Upper lobe of left lung (tissue), 6 donors: ENCODE measurements at regions not wholly inside any gene's neighbourhood (a gene's known extent, or its start where the extent isn't known, plus 50 kb on each side); places are given as distances from the start of the nearest gene placed in this dataset.
"Not testable (repeated sequence)": the region's sequence is repeated elsewhere in the genome, so short reads cannot be mapped to it uniquely, and the experiment has no call there.

ENCODE experiments used
- ATAC-seq, 2 donors: fragments of 200-7000 bp; cut with Tn5 transposase; one replicate each; pipeline ENCODE4 v1.9.1; 2022; ENCODE audit warnings: mild to moderate bottlenecking in 2 of 2, moderate library complexity in 2 of 2; ENCODE audit not compliant: low FRiP score in 2 of 2
- DNase-seq, 2 donors: peaks; one replicate each; pipeline ENCODE4 v3.0.0-alpha.2; 2019 to 2020
- H3K27ac ChIP-seq, 4 donors: fragments of 200-600 bp; sonication (generic); one replicate each; pipeline ENCODE4 v1.5.1; 2016 to 2019
- H3K27me3 ChIP-seq, 4 donors: fragments of 200-600 bp; sonication (generic); one replicate each; pipeline ENCODE4 v1.5.1; 2017 to 2019
- H3K36me3 ChIP-seq, 4 donors: fragments of 200-600 bp; sonication (generic); one replicate each; pipeline ENCODE4 v1.5.1; 2016 to 2019
- H3K4me1 ChIP-seq, 4 donors: fragments of 200-600 bp; sonication (generic); one replicate each; pipeline ENCODE4 v1.5.1; 2018 to 2019
- H3K4me3 ChIP-seq, 4 donors: fragments of 200-600 bp; sonication (generic); one replicate each; pipeline ENCODE4 v1.5.1; 2017 to 2019; ENCODE audit warnings: mild to moderate bottlenecking in 2 of 4, moderate library complexity in 1 of 4
- H3K9me3 ChIP-seq, 4 donors: fragments of 200-600 bp; sonication (generic); one replicate each; pipeline ENCODE4 v1.5.1; 2018 to 2019
- CTCF ChIP-seq, 6 experiments: fragments of 450-650 bp in 4 of 6; fragments of 200-600 bp in 2 of 6; sonication (generic) in 2 of 6; IDR thresholded peaks; one replicate each; pipeline ENCODE4 v1.5.1; 2016 to 2019; ENCODE audit warnings: antibody characterized with exemption in 6 of 6
- EP300 ChIP-seq, 4 donors: sonication (generic); formaldehyde crosslinking; IDR thresholded peaks; one replicate each; pipeline ENCODE4 v1.5.1; 2017; ENCODE audit warnings: antibody characterized with exemption in 4 of 4, control low read depth in 2 of 4
- POLR2A ChIP-seq, 4 donors: fragments of 450-650 bp; IDR thresholded peaks; one replicate each; pipeline ENCODE4 v1.5.1; 2016 to 2017; ENCODE audit warnings: antibody characterized with exemption in 4 of 4, mild to moderate bottlenecking in 2 of 4
- POLR2AphosphoS5 ChIP-seq, 2 donors: sonication (generic); formaldehyde crosslinking; IDR thresholded peaks; one replicate each; pipeline ENCODE4 v1.5.1; 2017; ENCODE audit warnings: antibody characterized with exemption in 2 of 2
- WGBS, 2 donors: methylation state at CpG; one replicate each; pipeline ENCODE4 v1.1.5; 2017 to 2018; 5-methylcytosine and 5-hydroxymethylcytosine counted together
- donor health status: DM: no; HTN: no; CAD: no; lungs with moderate emphysema.
- donor health status: DM: no; HTN: yes; CAD: no; lungs with severe emphysema.

- Histone ChIP-seq H3K4me1 (no peaks in the 10 kb centered on the region), H3K9me3 (no peaks in the 10 kb centered on the region), H3K4me3 (no peak overlapping the region), H3K36me3 (no peaks in the 10 kb centered on the region), H3K27me3 (no peaks in the 10 kb centered on the region), H3K27ac (no peak overlapping the region)
- no peak for DNase-seq
- WGBS, 2 donors, result 81 to 86% methylated on average over 3 of the region's 3 CpGs
- TF ChIP-seq EP300 (IDR thresholded peaks at IDR 0.05), result no peak
- TF ChIP-seq POLR2AphosphoS5 (IDR thresholded peaks at IDR 0.05), result no peak
- TF ChIP-seq POLR2A (IDR thresholded peaks at IDR 0.05), result no peak
- no peak for TF ChIP-seq CTCF (IDR thresholded peaks at IDR 0.05)
- no peak for ATAC-seq
Observed at GRCh38 chr11:106311531-106312230, 234.2 kb downstream of the AASDHPPT start.

GRCh38 chr11:106317208-106317773 lies 239.8 kb downstream of the AASDHPPT start:
- not testable (repeated sequence) for H3K27me3 ChIP-seq, H3K9me3 ChIP-seq, H3K4me1 ChIP-seq, H3K27ac ChIP-seq, H3K4me3 ChIP-seq, H3K36me3 ChIP-seq, ATAC-seq
- DNase-seq, result peak in 1 of 2 donors; percentile 67
- WGBS, 2 donors, result 86 to 95% methylated on average over 2 to 15 of the region's 36 CpGs

- no peak for TF ChIP-seq CTCF (IDR thresholded peaks at IDR 0.05)
- no peak for TF ChIP-seq POLR2AphosphoS5 (IDR thresholded peaks at IDR 0.05)
- no peak for TF ChIP-seq EP300 (IDR thresholded peaks at IDR 0.05)
- H3K4me1 ChIP-seq, result no peaks in the 10 kb centered on the region
- no peaks in the 10 kb centered on the region for H3K27me3 ChIP-seq
- no peak overlapping the region for H3K4me3 ChIP-seq
- no peak for DNase-seq
- no peaks in the 10 kb centered on the region for H3K9me3 ChIP-seq
- H3K36me3 ChIP-seq, result no peaks in the 10 kb centered on the region
- H3K27ac ChIP-seq, result no peak overlapping the region
- 78 to 88% methylated on average over 1 of the region's 1 CpG for WGBS, 2 donors
- ATAC-seq, result peak in 1 of 2 donors; percentile 22
Observed at GRCh38 chr11:106321601-106322000, 244.1 kb downstream of the AASDHPPT start.

GRCh38 chr11:106322106-106322505 lies 244.6 kb downstream of the AASDHPPT start:
- ATAC-seq, result no peak
- Histone ChIP-seq H3K4me1 (no peaks in the 10 kb centered on the region), H3K36me3 (no peaks in the 10 kb centered on the region), H3K27ac (no peak overlapping the region), H3K9me3 (no peaks in the 10 kb centered on the region), H3K27me3 (no peaks in the 10 kb centered on the region), H3K4me3 (no peak overlapping the region)
- 65 to 87% methylated on average over 2 of the region's 2 CpGs for WGBS, 2 donors
- no peak for DNase-seq
- TF ChIP-seq CTCF (IDR thresholded peaks at IDR 0.05) (no peak), EP300 (IDR thresholded peaks at IDR 0.05) (no peak), POLR2AphosphoS5 (IDR thresholded peaks at IDR 0.05) (no peak), POLR2A (IDR thresholded peaks at IDR 0.05) (no peak)

- 54 to 80% methylated on average over 3 of the region's 3 CpGs for WGBS, 2 donors
- Histone ChIP-seq H3K27me3 (no peaks in the 10 kb centered on the region), H3K4me3 (no peak overlapping the region), H3K4me1 (no peaks in the 10 kb centered on the region), H3K36me3 (no peaks in the 10 kb centered on the region), H3K9me3 (no peaks in the 10 kb centered on the region), H3K27ac (no peak overlapping the region)
- DNase-seq, result no peak
- no peak for ATAC-seq
- TF ChIP-seq POLR2AphosphoS5 (IDR thresholded peaks at IDR 0.05) (no peak), POLR2A (IDR thresholded peaks at IDR 0.05) (no peak), CTCF (IDR thresholded peaks at IDR 0.05) (no peak), EP300 (IDR thresholded peaks at IDR 0.05) (no peak)
Observed at GRCh38 chr11:106326087-106326486, 248.6 kb downstream of the AASDHPPT start.
